ENCODE measurements at regions not wholly inside any gene's neighbourhood (a gene's known extent, or its start where the extent isn't known, plus 50 kb on each side); places are given as distances from the start of the nearest gene placed in this dataset.

- ATAC-seq, result no peak
- no peaks in the 10 kb centered on the region for H3K9me3 ChIP-seq (ENCODE audit: control insufficient read depth, low read length)
- H3K27me3 ChIP-seq (ENCODE audit: control insufficient read depth, insufficient read depth), result no peaks in the 10 kb centered on the region
- H3K27ac ChIP-seq (ENCODE audit: low read length), result no peak overlapping the region
- WGBS, result 87% methylated on average over 1 of the region's 1 CpG
- intact Hi-C loops (cut with DNase I), result no loop called here
- H3K4me3 ChIP-seq (ENCODE audit: low read length), result no peak overlapping the region
- DNase-seq, result no peak
- no peaks in the 10 kb centered on the region for H3K4me1 ChIP-seq (ENCODE audit: control insufficient read depth, insufficient read depth, low read length)
Observed at GRCh38 chr2:147548451-147548850, 296.4 kb upstream of the ACVR2A start.

- 72% methylated on average over 1 of the region's 1 CpG for WGBS
- intact Hi-C loops (cut with DNase I), result no loop called here
- no peaks in the 10 kb centered on the region for H3K9me3 ChIP-seq (ENCODE audit: control insufficient read depth, low read length)
- H3K27me3 ChIP-seq (ENCODE audit: control insufficient read depth, insufficient read depth), result no peaks in the 10 kb centered on the region
- DNase-seq (no peak), ATAC-seq (no peak)
- no peak overlapping the region for H3K27ac ChIP-seq (ENCODE audit: low read length)
- no peak overlapping the region for H3K4me3 ChIP-seq (ENCODE audit: low read length)
- no peaks in the 10 kb centered on the region for H3K4me1 ChIP-seq (ENCODE audit: control insufficient read depth, insufficient read depth, low read length)
Observed at GRCh38 chr2:147547440-147547839, 297.4 kb upstream of the ACVR2A start.

- Histone ChIP-seq H3K9me3 (ENCODE audit: control insufficient read depth, low read length) (no peaks in the 10 kb centered on the region), H3K4me3 (ENCODE audit: low read length) (no peak overlapping the region), H3K4me1 (ENCODE audit: control insufficient read depth, insufficient read depth, low read length) (no peaks in the 10 kb centered on the region), H3K27ac (ENCODE audit: low read length) (no peak overlapping the region), H3K27me3 (ENCODE audit: control insufficient read depth, insufficient read depth) (no peaks in the 10 kb centered on the region)
- DNase-seq (no peak), ATAC-seq (no peak)
- intact Hi-C loops (cut with DNase I), result no loop called here
- 65% methylated on average over 1 of the region's 1 CpG for WGBS
Observed at GRCh38 chr2:147546109-147546508, 298.7 kb upstream of the ACVR2A start.

- H3K27me3 ChIP-seq (ENCODE audit: control insufficient read depth, insufficient read depth), result no peaks in the 10 kb centered on the region
- ATAC-seq (no peak), DNase-seq (no peak)
- intact Hi-C loops (cut with DNase I), result no loop called here
- H3K4me3 ChIP-seq (ENCODE audit: low read length), result no peak overlapping the region
- H3K27ac ChIP-seq (ENCODE audit: low read length), result no peak overlapping the region
- no peaks in the 10 kb centered on the region for H3K4me1 ChIP-seq (ENCODE audit: control insufficient read depth, insufficient read depth, low read length)
- H3K9me3 ChIP-seq (ENCODE audit: control insufficient read depth, low read length), result no peaks in the 10 kb centered on the region
Observed at GRCh38 chr2:147543056-147543455, 301.8 kb upstream of the ACVR2A start.

- no peak overlapping the region for H3K27ac ChIP-seq (ENCODE audit: low read length)
- no peak for DNase-seq
- 74% methylated on average over 3 of the region's 3 CpGs for WGBS
Observed at GRCh38 chr2:147542351-147542750, 302.5 kb upstream of the ACVR2A start.

GRCh38 chr2:147541314-147541713 lies 303.5 kb upstream of the ACVR2A start:
- Histone ChIP-seq H3K27ac (ENCODE audit: low read length) (no peak overlapping the region), H3K4me1 (ENCODE audit: control insufficient read depth, insufficient read depth, low read length) (no peaks in the 10 kb centered on the region), H3K9me3 (ENCODE audit: control insufficient read depth, low read length) (no peaks in the 10 kb centered on the region), H3K4me3 (ENCODE audit: low read length) (no peak overlapping the region), H3K27me3 (ENCODE audit: control insufficient read depth, insufficient read depth) (no peaks in the 10 kb centered on the region)
- ATAC-seq (no peak), DNase-seq (no peak)
- WGBS, result 76% methylated on average over 1 of the region's 1 CpG
- intact Hi-C loops (cut with DNase I), result no loop called here

More at GRCh38 chr2:147542351-147542750, 302.5 kb upstream of the ACVR2A start:
- no peak overlapping the region for H3K4me3 ChIP-seq (ENCODE audit: low read length)
- H3K4me1 ChIP-seq (ENCODE audit: control insufficient read depth, insufficient read depth, low read length), result no peaks in the 10 kb centered on the region
- intact Hi-C loops (cut with DNase I), result no loop called here
- H3K9me3 ChIP-seq (ENCODE audit: control insufficient read depth, low read length), result no peaks in the 10 kb centered on the region
- ATAC-seq, result no peak
- no peaks in the 10 kb centered on the region for H3K27me3 ChIP-seq (ENCODE audit: control insufficient read depth, insufficient read depth)

- intact Hi-C loops (cut with DNase I), result no loop called here
- no peak for DNase-seq
- peak in 1 of 2 donors; percentile 63 for ATAC-seq
- 53% methylated on average over 3 of the region's 3 CpGs for WGBS
- H3K27me3 ChIP-seq (ENCODE audit: control insufficient read depth, insufficient read depth), result no peaks in the 10 kb centered on the region
- no peaks in the 10 kb centered on the region for H3K4me1 ChIP-seq (ENCODE audit: control insufficient read depth, insufficient read depth, low read length)
- H3K27ac ChIP-seq (ENCODE audit: low read length), result no peak overlapping the region
- H3K9me3 ChIP-seq (ENCODE audit: control insufficient read depth, low read length), result no peaks in the 10 kb centered on the region
- H3K4me3 ChIP-seq (ENCODE audit: low read length), result no peak overlapping the region
Observed at GRCh38 chr2:147538821-147539220, 306.0 kb upstream of the ACVR2A start.

- Histone ChIP-seq H3K4me1 (ENCODE audit: control insufficient read depth, insufficient read depth, low read length) (no peaks in the 10 kb centered on the region), H3K27ac (ENCODE audit: low read length) (no peak overlapping the region), H3K27me3 (ENCODE audit: control insufficient read depth, insufficient read depth) (no peaks in the 10 kb centered on the region), H3K9me3 (ENCODE audit: control insufficient read depth, low read length) (no peaks in the 10 kb centered on the region), H3K4me3 (ENCODE audit: low read length) (no peak overlapping the region)
- WGBS, result 27% methylated on average over 1 of the region's 1 CpG
- DNase-seq (no peak), ATAC-seq (no peak)
- intact Hi-C loops (cut with DNase I), result no loop called here
Observed at GRCh38 chr2:147538088-147538487, 306.7 kb upstream of the ACVR2A start.

GRCh38 chr2:147531269-147531668 lies 313.6 kb upstream of the ACVR2A start:
- intact Hi-C loops (cut with DNase I), result no loop called here
- no peak for ATAC-seq

GRCh38 chr2:147530033-147530432 lies 314.8 kb upstream of the ACVR2A start:
- whole genome bisulfite sequencing, result 76% methylated on average over 3 of the region's 3 CpGs
- Histone ChIP-seq H3K9me3 (ENCODE audit: control insufficient read depth, low read length) (no peaks in the 10 kb centered on the region), H3K27me3 (ENCODE audit: control insufficient read depth, insufficient read depth) (no peaks in the 10 kb centered on the region), H3K4me1 (ENCODE audit: control insufficient read depth, insufficient read depth, low read length) (no peaks in the 10 kb centered on the region), H3K4me3 (ENCODE audit: low read length) (no peak overlapping the region), H3K27ac (ENCODE audit: low read length) (no peak overlapping the region)
- intact Hi-C loops (cut with DNase I), result no loop called here
- ATAC-seq (no peak), DNase-seq (no peak)

More at GRCh38 chr2:147531269-147531668, 313.6 kb upstream of the ACVR2A start:
- H3K4me3 ChIP-seq (ENCODE audit: low read length), result no peak overlapping the region
- H3K27me3 ChIP-seq (ENCODE audit: control insufficient read depth, insufficient read depth), result no peaks in the 10 kb centered on the region
- 61% methylated on average over 3 of the region's 3 CpGs for WGBS
- no peaks in the 10 kb centered on the region for H3K4me1 ChIP-seq (ENCODE audit: control insufficient read depth, insufficient read depth, low read length)
- no peak overlapping the region for H3K27ac ChIP-seq (ENCODE audit: low read length)
- DNase-seq, result no peak
- H3K9me3 ChIP-seq (ENCODE audit: control insufficient read depth, low read length), result no peaks in the 10 kb centered on the region

GRCh38 chr2:147525819-147526489 lies 318.9 kb upstream of the ACVR2A start:
- 38% methylated on average over 3 of the region's 3 CpGs for WGBS
- ATAC-seq (no peak), DNase-seq (no peak)
- Histone ChIP-seq H3K9me3 (ENCODE audit: control insufficient read depth, low read length) (no peaks in the 10 kb centered on the region), H3K4me1 (ENCODE audit: control insufficient read depth, insufficient read depth, low read length) (no peaks in the 10 kb centered on the region), H3K27me3 (ENCODE audit: control insufficient read depth, insufficient read depth) (no peaks in the 10 kb centered on the region), H3K27ac (ENCODE audit: low read length) (no peak overlapping the region), H3K4me3 (ENCODE audit: low read length) (no peak overlapping the region)
- intact Hi-C loops (cut with DNase I), result no loop called here

- DNase-seq (no peak), ATAC-seq (no peak)
- no peaks in the 10 kb centered on the region for H3K9me3 ChIP-seq (ENCODE audit: control insufficient read depth, low read length)
- H3K4me3 ChIP-seq (ENCODE audit: low read length), result no peak overlapping the region
- no peaks in the 10 kb centered on the region for H3K27me3 ChIP-seq (ENCODE audit: control insufficient read depth, insufficient read depth)
- intact Hi-C loops (cut with DNase I), result no loop called here
- no peak overlapping the region for H3K27ac ChIP-seq (ENCODE audit: low read length)
- 93% methylated on average over 3 of the region's 3 CpGs for WGBS
- no peaks in the 10 kb centered on the region for H3K4me1 ChIP-seq (ENCODE audit: control insufficient read depth, insufficient read depth, low read length)
Observed at GRCh38 chr2:147524912-147525311, 319.9 kb upstream of the ACVR2A start.
